Brain microvascular endothelial cell (primary cell): ENCODE measurements at regions not wholly inside any gene's neighbourhood (a gene's known extent, or its start where the extent isn't known, plus 50 kb on each side); places are given as distances from the start of the nearest gene placed in this dataset.

Experiments
- DNase-seq: peaks from one replicate; pipeline ENCODE4 v3.0.0-alpha.2; 2020
- H3K27ac ChIP-seq: fragments of 250-450 bp; sonication (Bioruptor Pico); 2 replicates; pipeline ENCODE4 v1.5.1; 2020; ENCODE audit warnings: mild to moderate bottlenecking, moderate library complexity
- H3K27me3 ChIP-seq: fragments of 250-450 bp; sonication (Bioruptor Pico); replicated peaks from 2 replicates; pipeline ENCODE4 v1.5.1; 2020; ENCODE audit warnings: mild to moderate bottlenecking
- H3K36me3 ChIP-seq: fragments of 250-450 bp; sonication (Bioruptor Pico); replicated peaks from 2 replicates; pipeline ENCODE4 v1.5.1; 2020; ENCODE audit warnings: mild to moderate bottlenecking
- H3K4me3 ChIP-seq: 2 replicates; pipeline ENCODE4 v1.5.1; 2011; ENCODE audit warnings: low read depth, mild to moderate bottlenecking, control low read depth, low read length, moderate library complexity
- in situ Hi-C: cut with HindIII; loops from 2 replicates; pipeline ENCODE4 v1.10.0; 2017; ENCODE audit warnings: low sequenced_read_pairs, low pct_ligation_motif_present
- TF ChIP-seq, protein P1 (sequence below): IDR thresholded peaks from 2 replicates; pipeline ENCODE4 v1.5.1; 2011; ENCODE audit warnings: low read depth, mild to moderate bottlenecking, moderate library complexity, low read length, control low read depth, inconsistent platforms; ENCODE audit errors: missing control alignments

DNA sequence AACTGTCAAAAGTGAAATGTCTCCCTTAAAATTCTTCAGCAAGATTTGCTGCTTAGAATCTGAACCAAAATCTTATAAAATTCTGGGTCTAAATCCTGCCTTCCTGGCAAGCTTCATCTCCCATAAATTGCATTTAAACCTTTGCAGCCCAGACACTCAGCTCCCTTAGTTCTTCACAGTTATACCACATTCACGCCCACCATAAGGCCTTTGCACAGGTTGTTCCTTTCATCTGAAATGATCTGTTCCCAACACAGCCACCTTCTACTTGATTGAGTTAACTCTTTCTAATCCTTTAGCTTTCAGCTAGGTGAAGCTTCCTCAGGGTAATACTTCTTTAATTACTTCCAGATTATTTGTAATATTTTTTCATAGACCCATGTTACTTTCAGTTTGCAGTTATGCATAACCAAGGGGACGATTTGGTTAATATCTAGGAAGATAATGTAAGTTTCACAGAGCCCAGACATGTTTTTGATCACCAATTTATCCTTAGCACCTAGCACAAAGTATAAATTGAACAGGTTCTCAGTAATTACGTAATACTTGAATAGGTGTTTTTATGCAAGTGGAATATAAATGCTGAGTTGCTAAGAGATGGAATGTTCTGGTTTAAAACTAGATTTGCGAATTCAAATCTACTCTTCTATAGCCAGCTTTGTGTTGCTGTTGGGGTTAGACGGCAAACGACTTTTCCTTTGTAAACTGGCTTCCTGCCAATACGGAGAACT is 779.7 kb upstream of the PKDCC start:
- in situ Hi-C loops, result no loop called here
- no peaks in the 10 kb centered on the region for H3K36me3 ChIP-seq
- H3K27me3 ChIP-seq, result no peaks in the 10 kb centered on the region
- H3K27ac ChIP-seq, result no peak overlapping the region
- TF ChIP-seq, protein P1, sequence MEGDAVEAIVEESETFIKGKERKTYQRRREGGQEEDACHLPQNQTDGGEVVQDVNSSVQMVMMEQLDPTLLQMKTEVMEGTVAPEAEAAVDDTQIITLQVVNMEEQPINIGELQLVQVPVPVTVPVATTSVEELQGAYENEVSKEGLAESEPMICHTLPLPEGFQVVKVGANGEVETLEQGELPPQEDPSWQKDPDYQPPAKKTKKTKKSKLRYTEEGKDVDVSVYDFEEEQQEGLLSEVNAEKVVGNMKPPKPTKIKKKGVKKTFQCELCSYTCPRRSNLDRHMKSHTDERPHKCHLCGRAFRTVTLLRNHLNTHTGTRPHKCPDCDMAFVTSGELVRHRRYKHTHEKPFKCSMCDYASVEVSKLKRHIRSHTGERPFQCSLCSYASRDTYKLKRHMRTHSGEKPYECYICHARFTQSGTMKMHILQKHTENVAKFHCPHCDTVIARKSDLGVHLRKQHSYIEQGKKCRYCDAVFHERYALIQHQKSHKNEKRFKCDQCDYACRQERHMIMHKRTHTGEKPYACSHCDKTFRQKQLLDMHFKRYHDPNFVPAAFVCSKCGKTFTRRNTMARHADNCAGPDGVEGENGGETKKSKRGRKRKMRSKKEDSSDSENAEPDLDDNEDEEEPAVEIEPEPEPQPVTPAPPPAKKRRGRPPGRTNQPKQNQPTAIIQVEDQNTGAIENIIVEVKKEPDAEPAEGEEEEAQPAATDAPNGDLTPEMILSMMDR, result no peak
- DNase-seq, result no peak
- H3K4me3 ChIP-seq, result no peak overlapping the region

DNA sequence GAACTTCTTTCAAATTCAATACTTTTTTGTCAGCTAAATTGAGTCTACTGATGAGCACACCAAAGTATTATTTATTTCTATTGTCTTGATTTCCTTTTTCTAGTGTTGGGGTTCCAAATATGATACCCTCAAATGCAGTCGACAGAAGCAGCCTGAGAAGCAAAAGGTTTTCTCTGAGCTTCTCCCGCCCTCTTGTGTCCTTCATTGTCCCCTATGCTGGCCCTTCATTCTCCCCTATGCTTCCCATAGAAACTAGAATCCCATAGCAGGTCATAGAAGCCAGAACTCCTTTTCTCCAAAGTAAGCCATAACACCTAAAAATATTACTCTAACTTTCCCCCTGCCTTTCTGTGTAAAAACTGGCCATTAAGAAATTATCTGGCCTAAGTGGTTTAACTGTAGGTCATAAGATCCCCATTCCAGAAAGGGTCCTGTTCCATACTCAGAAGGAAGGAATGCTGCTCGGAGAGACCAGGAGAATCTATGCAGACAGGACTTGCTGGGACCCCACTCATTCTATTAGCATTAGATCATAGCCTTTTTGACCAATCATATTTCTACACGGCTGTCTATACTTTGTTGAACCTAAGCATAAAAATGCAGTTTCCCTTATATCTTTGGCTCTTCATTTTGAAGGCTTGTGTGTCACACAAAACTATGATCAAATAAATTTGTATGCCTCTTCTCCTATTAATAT is 764.6 kb upstream of the PKDCC start:
- Histone ChIP-seq H3K36me3 (no peaks in the 10 kb centered on the region), H3K4me3 (no peak overlapping the region), H3K27me3 (no peaks in the 10 kb centered on the region), H3K27ac (peak overlapping the region; percentile 43)
- DNase-seq, result peak; percentile 72
- in situ Hi-C loops, result no loop called here
- TF ChIP-seq, protein P1, result peak; percentile 19

DNA sequence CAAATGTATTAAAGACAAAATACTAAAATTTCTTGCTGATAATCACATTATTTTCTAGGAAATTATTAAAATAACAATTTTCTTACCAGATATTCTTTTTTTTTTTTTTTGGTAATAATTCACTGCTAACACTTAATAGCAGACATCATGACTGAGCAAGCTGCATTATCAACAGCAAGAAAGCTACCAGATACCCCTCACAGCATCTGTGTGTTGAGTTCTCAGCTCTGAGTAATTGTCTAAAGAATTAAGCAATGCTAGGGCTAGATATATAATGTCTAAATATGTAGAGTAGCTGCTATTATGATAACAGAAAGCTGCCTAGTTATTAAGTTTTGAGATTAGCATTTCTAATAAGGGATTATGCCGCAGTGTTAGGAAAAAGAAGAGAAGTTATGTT is 754.3 kb upstream of the PKDCC start:
- H3K27me3 ChIP-seq, result no peaks in the 10 kb centered on the region
- DNase-seq, result no peak
- TF ChIP-seq, protein P1, result no peak
- H3K27ac ChIP-seq, result no peak overlapping the region
- no peak overlapping the region for H3K4me3 ChIP-seq
- in situ Hi-C loops, result no loop called here
- no peaks in the 10 kb centered on the region for H3K36me3 ChIP-seq

DNA sequence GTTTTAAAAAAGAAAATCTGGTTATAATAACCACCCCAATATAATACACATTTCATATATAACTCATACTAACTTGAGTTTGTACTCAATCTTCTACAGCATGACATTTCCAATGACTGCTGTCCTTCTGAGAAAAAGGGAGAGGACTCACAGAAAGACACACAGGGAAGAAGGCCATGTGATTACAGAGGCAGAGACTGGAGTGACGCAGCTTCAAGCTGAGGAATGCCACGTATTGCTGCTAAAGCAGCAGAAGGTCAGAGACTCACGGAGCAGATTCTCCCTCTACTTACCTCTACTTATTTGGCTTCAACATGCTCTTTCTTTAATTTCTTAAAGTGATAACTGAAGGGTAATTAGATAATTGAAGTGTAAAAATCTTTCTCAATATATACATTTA is 753.5 kb upstream of the PKDCC start:
- TF ChIP-seq, protein P1, result no peak
- peak; percentile 56 for DNase-seq
- no peaks in the 10 kb centered on the region for H3K36me3 ChIP-seq
- no peak overlapping the region for H3K27ac ChIP-seq
- H3K4me3 ChIP-seq, result no peak overlapping the region
- H3K27me3 ChIP-seq, result no peaks in the 10 kb centered on the region
- in situ Hi-C loops, result no loop called here

DNA sequence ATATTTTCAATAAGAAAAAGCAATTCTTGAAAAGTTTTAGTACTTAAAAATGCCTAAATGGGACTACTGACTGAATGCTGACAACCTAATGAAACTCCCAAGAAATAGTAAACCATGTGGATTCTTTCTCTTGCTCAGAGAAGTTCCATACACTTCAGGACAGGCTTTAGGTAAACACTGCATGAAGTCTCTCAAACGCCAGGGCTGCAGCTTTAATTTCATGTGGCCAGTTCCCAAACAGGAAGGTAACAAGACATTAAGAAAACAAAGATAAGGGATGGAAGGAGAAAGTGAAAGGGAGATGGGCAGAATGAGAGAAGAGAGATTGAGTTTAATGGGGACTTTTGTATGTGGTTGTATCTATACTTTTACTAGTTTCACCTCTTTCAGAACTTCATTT is 734.7 kb upstream of the PKDCC start:
- H3K4me3 ChIP-seq, result no peak overlapping the region
- in situ Hi-C loops, result no loop called here
- DNase-seq, result peak; percentile 2
- H3K27me3 ChIP-seq, result no peaks in the 10 kb centered on the region
- no peaks in the 10 kb centered on the region for H3K36me3 ChIP-seq
- no peak overlapping the region for H3K27ac ChIP-seq
- TF ChIP-seq, protein P1, result no peak
